B cell (primary cell): ENCODE measurements at regions not wholly inside any gene's neighbourhood (a gene's known extent, or its start where the extent isn't known, plus 50 kb on each side); places are given as distances from the start of the nearest gene placed in this dataset.

Experiments used
- ATAC-seq: fragments of 200-7000 bp; cut with Tn5 transposase; one replicate; pipeline ENCODE4 v1.10.0; 2021; ENCODE audit warnings: low read depth, mild to moderate bottlenecking, moderate number of reproducible peaks, moderate library complexity
- CTCF ChIA-PET: fragments of 350-600 bp; sonication (Branson Sonifier 250); formaldehyde crosslinking; loops from one replicate; lab custom pipeline; 2021; ENCODE audit warnings: antibody characterized with exemption, inconsistent platforms; lab: Charles Lee
- POLR2A ChIA-PET: fragments of 350-600 bp; sonication (Branson Sonifier 250); formaldehyde crosslinking; loops from one replicate; lab custom pipeline; 2021; ENCODE audit warnings: antibody characterized with exemption; lab: Charles Lee
- DNase-seq: peaks from one replicate; pipeline ENCODE4 v3.0.0; 2013
- H2AFZ ChIP-seq: 2 replicates; pipeline ENCODE4 v1.6.1; 2012; ENCODE audit warnings: mild to moderate bottlenecking, low read depth, low read length; ENCODE audit not compliant: insufficient read depth, poor library complexity, severe bottlenecking
- H3K27ac ChIP-seq, 2 donors: 1 replicate in 1 of 2; 2 replicates in 1 of 2; pipeline ENCODE4 v1.5.1; 2012 to 2013; ENCODE audit warnings: low read length in 2 of 2, mild to moderate bottlenecking in 2 of 2, moderate library complexity in 1 of 2
- H3K27me3 ChIP-seq, 4 experiments: fragments of 200-600 bp in 1 of 4; sonication (generic) in 1 of 4; replicated peaks in 1 of 4; 1 replicate in 2 of 4; 2 replicates in 2 of 4; pipeline versions ENCODE4 v1.6.1 to v1.7.0; 2013 to 2016; ENCODE audit warnings: low read length in 3 of 4, mild to moderate bottlenecking in 2 of 4, mixed read lengths in 1 of 4, moderate library complexity in 1 of 4; ENCODE audit not compliant: insufficient read depth in 4 of 4, control insufficient read depth in 3 of 4; ENCODE audit errors: control extremely low read depth in 1 of 4
- H3K36me3 ChIP-seq, 2 experiments: replicated peaks in 1 of 2; 1 replicate in 1 of 2; 2 replicates in 1 of 2; pipeline versions ENCODE4 v1.6.1 to v1.7.1; 2013; ENCODE audit warnings: low read length in 1 of 2; ENCODE audit not compliant: insufficient read depth in 2 of 2, control insufficient read depth in 1 of 2; ENCODE audit errors: control extremely low read depth in 1 of 2, extremely low read depth in 1 of 2
- H3K4me1 ChIP-seq, 2 donors: fragments of 200-600 bp in 1 of 2; sonication (generic) in 1 of 2; 1 replicate in 1 of 2; 2 replicates in 1 of 2; pipeline versions ENCODE4 v1.5.1 to v1.6.1; 2013 to 2017; ENCODE audit warnings: low read length in 2 of 2; ENCODE audit not compliant: control insufficient read depth in 2 of 2, insufficient read depth in 2 of 2
- H3K4me2 ChIP-seq: replicated peaks from 2 replicates; pipeline ENCODE3; 2012; ENCODE audit warnings: mild to moderate bottlenecking, low read depth, low read length; ENCODE audit not compliant: poor library complexity, severe bottlenecking
- H3K4me3 ChIP-seq, 5 experiments: fragments of 200-600 bp in 1 of 5; sonication (generic) in 1 of 5; 1 replicate in 3 of 5; 2 replicates in 2 of 5; pipeline versions ENCODE4 v1.5.1 to v1.7.0; 2011 to 2016; ENCODE audit warnings: low read length in 4 of 5, mild to moderate bottlenecking in 4 of 5, low read depth in 2 of 5, control low read depth in 1 of 5, moderate library complexity in 1 of 5; ENCODE audit not compliant: insufficient read depth in 1 of 5; ENCODE audit errors: control extremely low read depth in 1 of 5, extremely low read depth in 1 of 5
- H3K79me2 ChIP-seq: fragments of 200-600 bp; sonication (generic); one replicate; pipeline ENCODE4 v1.6.0; 2016; ENCODE audit warnings: low read length; ENCODE audit not compliant: control insufficient read depth, insufficient read depth
- H3K9ac ChIP-seq: fragments of 200-600 bp; sonication (generic); 2 replicates; pipeline ENCODE4 v1.6.1; 2017; ENCODE audit warnings: mild to moderate bottlenecking, low read length, moderate library complexity
- H3K9me3 ChIP-seq, 3 donors: one replicate each; pipeline versions ENCODE4 v1.6.1 to v1.7.1; 2013; ENCODE audit warnings: low read length in 2 of 3; ENCODE audit not compliant: control insufficient read depth in 2 of 3, insufficient read depth in 1 of 3; ENCODE audit errors: control extremely low read depth in 1 of 3
- H4K20me1 ChIP-seq: 2 replicates; pipeline ENCODE4 v1.6.0; 2012; ENCODE audit warnings: mild to moderate bottlenecking, low read length; ENCODE audit not compliant: insufficient read depth, control insufficient read depth, poor library complexity, severe bottlenecking
- H3K27ac Mint-ChIP-seq: one replicate; pipeline ENCODE4 v1.8.0; 2021; ENCODE audit warnings: mixed read lengths
- H3K27me3 Mint-ChIP-seq: one replicate; pipeline ENCODE4 v1.8.0; 2021; ENCODE audit warnings: mixed read lengths
- H3K4me1 Mint-ChIP-seq: one replicate; pipeline ENCODE4 v1.8.0; 2021; ENCODE audit warnings: mixed read lengths
- H3K4me3 Mint-ChIP-seq: one replicate; pipeline ENCODE4 v1.8.0; 2021; ENCODE audit warnings: mixed read lengths
- H3K9me3 Mint-ChIP-seq: one replicate; pipeline ENCODE4 v1.8.0; 2022; ENCODE audit warnings: mixed read lengths; ENCODE audit not compliant: insufficient read depth
- EZH2 ChIP-seq: IDR thresholded peaks from 2 replicates; pipeline ENCODE4 v1.6.1; 2012; ENCODE audit warnings: borderline replicate concordance, low read depth, mild to moderate bottlenecking, moderate library complexity, low read length; ENCODE audit not compliant: insufficient read depth, poor library complexity, severe bottlenecking
- WGBS: methylation state at CpG from one replicate; pipeline ENCODE4 v1.1.5; 2013; ENCODE audit warnings: missing lambda C conversion rate; ENCODE audit not compliant: insufficient coverage; 5-methylcytosine and 5-hydroxymethylcytosine counted together
- intact Hi-C: fragments of 100-400 bp; cut with micrococcal nuclease; formaldehyde crosslinking; loops from one replicate; pipeline ENCODE4 v1.10.0; 2022
- TF ChIP-seq, protein P1 (sequence below): fragments of 200-600 bp; IDR thresholded peaks from one replicate; pipeline ENCODE4 v1.8.0; 2022; ENCODE audit warnings: antibody characterized with exemption, mild to moderate bottlenecking

DNA sequence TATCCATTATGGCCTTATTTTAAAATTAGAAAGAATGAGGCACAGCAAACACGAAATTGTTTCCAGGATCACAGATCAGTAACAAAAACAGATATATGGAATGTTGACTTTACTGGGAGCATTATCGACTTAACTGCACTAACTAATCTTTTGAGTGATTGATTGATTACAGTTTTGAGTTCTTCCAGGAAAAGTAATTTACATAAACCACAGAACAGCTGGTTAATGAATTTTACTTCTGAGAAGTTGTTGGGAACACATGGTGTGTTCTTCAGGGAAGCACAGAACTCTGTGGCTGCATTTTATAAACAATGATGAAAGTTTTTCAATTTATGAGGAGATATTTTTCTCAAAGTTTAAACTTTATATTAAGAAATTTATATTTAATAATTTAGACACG lies 802.4 kb upstream of the ACO1 start:
- ChIA-PET CTCF (no interaction called here), POLR2A (no interaction called here)
- Histone ChIP-seq H3K27me3 (no peaks in the 10 kb centered on the region), H3K4me1 (no peaks in the 10 kb centered on the region), H3K4me2 (no peak overlapping the region), H3K9ac (no peak overlapping the region), H4K20me1 (no peaks in the 10 kb centered on the region), H3K79me2 (no peaks in the 10 kb centered on the region), H3K27ac (no peak overlapping the region), H3K36me3 (no peaks in the 10 kb centered on the region), H3K9me3 (no peaks in the 10 kb centered on the region), H2AFZ (no peak overlapping the region), H3K4me3 (no peak overlapping the region)
- TF ChIP-seq, protein P1, sequence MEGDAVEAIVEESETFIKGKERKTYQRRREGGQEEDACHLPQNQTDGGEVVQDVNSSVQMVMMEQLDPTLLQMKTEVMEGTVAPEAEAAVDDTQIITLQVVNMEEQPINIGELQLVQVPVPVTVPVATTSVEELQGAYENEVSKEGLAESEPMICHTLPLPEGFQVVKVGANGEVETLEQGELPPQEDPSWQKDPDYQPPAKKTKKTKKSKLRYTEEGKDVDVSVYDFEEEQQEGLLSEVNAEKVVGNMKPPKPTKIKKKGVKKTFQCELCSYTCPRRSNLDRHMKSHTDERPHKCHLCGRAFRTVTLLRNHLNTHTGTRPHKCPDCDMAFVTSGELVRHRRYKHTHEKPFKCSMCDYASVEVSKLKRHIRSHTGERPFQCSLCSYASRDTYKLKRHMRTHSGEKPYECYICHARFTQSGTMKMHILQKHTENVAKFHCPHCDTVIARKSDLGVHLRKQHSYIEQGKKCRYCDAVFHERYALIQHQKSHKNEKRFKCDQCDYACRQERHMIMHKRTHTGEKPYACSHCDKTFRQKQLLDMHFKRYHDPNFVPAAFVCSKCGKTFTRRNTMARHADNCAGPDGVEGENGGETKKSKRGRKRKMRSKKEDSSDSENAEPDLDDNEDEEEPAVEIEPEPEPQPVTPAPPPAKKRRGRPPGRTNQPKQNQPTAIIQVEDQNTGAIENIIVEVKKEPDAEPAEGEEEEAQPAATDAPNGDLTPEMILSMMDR, result no peak
- no peak for TF ChIP-seq EZH2
- ATAC-seq, result no peak
- no peak overlapping the region for H3K27ac Mint-ChIP-seq
- H3K27me3 Mint-ChIP-seq, result no peaks in the 10 kb centered on the region
- DNase-seq, result no peak
- WGBS, result no CpG with 5 or more reads among the region's 3 CpGs
- H3K9me3 Mint-ChIP-seq, result no peaks in the 10 kb centered on the region
- no peak overlapping the region for H3K4me3 Mint-ChIP-seq
- H3K4me1 Mint-ChIP-seq, result no peaks in the 10 kb centered on the region
- intact Hi-C loops, result no loop called here

DNA sequence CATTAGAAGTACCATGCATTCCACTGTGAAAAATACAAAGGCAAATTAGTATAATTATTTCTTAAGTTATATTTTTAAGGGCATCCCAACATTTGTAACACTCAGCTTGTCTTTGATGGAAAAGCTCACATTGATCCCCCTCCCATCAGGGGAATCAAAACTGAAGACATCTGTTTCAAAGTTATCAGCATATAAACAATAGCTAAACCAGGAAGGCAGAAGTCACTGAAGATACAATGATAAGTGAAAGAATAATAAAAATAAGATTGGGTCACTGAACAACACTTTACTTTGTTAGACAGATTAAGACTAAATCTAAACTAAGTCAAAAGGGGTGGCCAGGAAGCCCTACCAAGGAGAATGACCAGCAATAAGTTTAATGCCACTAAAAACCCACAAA lies 801.9 kb upstream of the ACO1 start:
- Histone ChIP-seq H3K9ac (no peak overlapping the region), H2AFZ (no peak overlapping the region), H3K27ac (no peak overlapping the region), H3K79me2 (no peaks in the 10 kb centered on the region), H3K9me3 (no peaks in the 10 kb centered on the region), H3K4me1 (no peaks in the 10 kb centered on the region), H3K4me3 (no peak overlapping the region), H3K4me2 (no peak overlapping the region), H3K36me3 (no peaks in the 10 kb centered on the region), H4K20me1 (no peaks in the 10 kb centered on the region), H3K27me3 (no peaks in the 10 kb centered on the region)
- ATAC-seq (no peak), DNase-seq (no peak)
- H3K27me3 Mint-ChIP-seq, result no peaks in the 10 kb centered on the region
- ChIA-PET CTCF (no interaction called here), POLR2A (no interaction called here)
- H3K4me3 Mint-ChIP-seq, result no peak overlapping the region
- intact Hi-C loops, result no loop called here
- no peak overlapping the region for H3K27ac Mint-ChIP-seq
- TF ChIP-seq, protein P1, result no peak
- no peak for TF ChIP-seq EZH2
- no peaks in the 10 kb centered on the region for H3K4me1 Mint-ChIP-seq
- no peaks in the 10 kb centered on the region for H3K9me3 Mint-ChIP-seq
